ENCODE measurements at regions not wholly inside any gene's neighbourhood (a gene's known extent, or its start where the extent isn't known, plus 50 kb on each side); places are given as distances from the start of the nearest gene placed in this dataset.

- Mint-ChIP-seq H3K4me1 (no peaks in the 10 kb centered on the region), H3K4me3 (no peak overlapping the region), H3K27me3 (ENCODE audit: low read depth) (no peaks in the 10 kb centered on the region), H3K36me3 (ENCODE audit: low read depth) (no peaks in the 10 kb centered on the region), H3K9me3 (no peaks in the 10 kb centered on the region), H3K27ac (ENCODE audit: unreplicated experiment) (no peak overlapping the region)
- no peak for DNase-seq (ENCODE audit: low read depth, low spot score)
- no peak for TF ChIP-seq CTCF (conservative IDR thresholded peaks at IDR 0.05)
Observed at GRCh38 chr2:163324677-163325076, 411.1 kb downstream of the FIGN start.

GRCh38 chr2:163319006-163319405, 416.8 kb downstream of the FIGN start:
- TF ChIP-seq CTCF (conservative IDR thresholded peaks at IDR 0.05): no peak
- Mint-ChIP-seq H3K27ac (ENCODE audit: unreplicated experiment) (no peak overlapping the region), H3K36me3 (ENCODE audit: low read depth) (no peaks in the 10 kb centered on the region), H3K4me3 (no peak overlapping the region), H3K4me1 (no peaks in the 10 kb centered on the region), H3K27me3 (ENCODE audit: low read depth) (no peaks in the 10 kb centered on the region), H3K9me3 (peaks cover 9% of the 10 kb centered on the region)
- no peak for DNase-seq (ENCODE audit: low read depth, low spot score)

- H3K9me3 Mint-ChIP-seq: peaks cover 9% of the 10 kb centered on the region
- TF ChIP-seq CTCF (conservative IDR thresholded peaks at IDR 0.05): no peak
- H3K4me1 Mint-ChIP-seq: no peaks in the 10 kb centered on the region
- no peak overlapping the region for H3K4me3 Mint-ChIP-seq
- no peak overlapping the region for H3K27ac Mint-ChIP-seq (ENCODE audit: unreplicated experiment)
- H3K36me3 Mint-ChIP-seq (ENCODE audit: low read depth): no peaks in the 10 kb centered on the region
- H3K27me3 Mint-ChIP-seq (ENCODE audit: low read depth): no peaks in the 10 kb centered on the region
- no peak for DNase-seq (ENCODE audit: low read depth, low spot score)
Observed at GRCh38 chr2:163314712-163315111, 421.1 kb downstream of the FIGN start.

GRCh38 chr2:163312713-163313112, 423.1 kb downstream of the FIGN start:
- no peaks in the 10 kb centered on the region for H3K4me1 Mint-ChIP-seq
- H3K27ac Mint-ChIP-seq (ENCODE audit: unreplicated experiment): no peak overlapping the region
- H3K9me3 Mint-ChIP-seq: peaks cover 4% of the 10 kb centered on the region
- no peaks in the 10 kb centered on the region for H3K36me3 Mint-ChIP-seq (ENCODE audit: low read depth)
- no peaks in the 10 kb centered on the region for H3K27me3 Mint-ChIP-seq (ENCODE audit: low read depth)
- H3K4me3 Mint-ChIP-seq: no peak overlapping the region
- TF ChIP-seq CTCF (conservative IDR thresholded peaks at IDR 0.05): no peak
- no peak for DNase-seq (ENCODE audit: low read depth, low spot score)

- Mint-ChIP-seq H3K4me1 (no peaks in the 10 kb centered on the region), H3K36me3 (ENCODE audit: low read depth) (peaks cover 4% of the 10 kb centered on the region), H3K27ac (ENCODE audit: unreplicated experiment) (no peak overlapping the region), H3K27me3 (ENCODE audit: low read depth) (no peaks in the 10 kb centered on the region), H3K9me3 (peaks cover 10% of the 10 kb centered on the region), H3K4me3 (no peak overlapping the region)
- no peak for DNase-seq (ENCODE audit: low read depth, low spot score)
- no peak for TF ChIP-seq CTCF (conservative IDR thresholded peaks at IDR 0.05)
Observed at GRCh38 chr2:163306647-163307046, 429.2 kb downstream of the FIGN start.

- H3K27me3 Mint-ChIP-seq (ENCODE audit: low read depth): no peaks in the 10 kb centered on the region
- H3K9me3 Mint-ChIP-seq: peaks cover 8% of the 10 kb centered on the region
- no peak for TF ChIP-seq CTCF (conservative IDR thresholded peaks at IDR 0.05)
- no peak overlapping the region for H3K27ac Mint-ChIP-seq (ENCODE audit: unreplicated experiment)
- no peak for DNase-seq (ENCODE audit: low read depth, low spot score)
- H3K4me1 Mint-ChIP-seq: no peaks in the 10 kb centered on the region
- peaks cover 4% of the 10 kb centered on the region for H3K36me3 Mint-ChIP-seq (ENCODE audit: low read depth)
- no peak overlapping the region for H3K4me3 Mint-ChIP-seq
Observed at GRCh38 chr2:163302141-163302540, 433.7 kb downstream of the FIGN start.
